H9 (cell line): ENCODE measurements at regions not wholly inside any gene's neighbourhood (a gene's known extent, or its start where the extent isn't known, plus 50 kb on each side); places are given as distances from the start of the nearest gene placed in this dataset.

Experiments
- DNase-seq: peaks from one replicate; pipeline ENCODE4 v3.0.0-alpha.2; 2017
- H2AFZ ChIP-seq: one replicate; pipeline ENCODE4 v1.6.1; 2013; ENCODE audit warnings: mild to moderate bottlenecking, low read length, control low read depth, moderate library complexity
- H2AK5ac ChIP-seq: 2 replicates; pipeline ENCODE4 v1.6.1; 2013; ENCODE audit warnings: low read length, control low read depth, mixed read lengths; ENCODE audit not compliant: insufficient read length
- H2BK120ac ChIP-seq: one replicate; pipeline ENCODE4 v1.6.1; 2013; ENCODE audit warnings: low read depth, mild to moderate bottlenecking, low read length, control low read depth, inconsistent platforms; ENCODE audit not compliant: poor library complexity, severe bottlenecking
- H2BK12ac ChIP-seq: 2 replicates; pipeline ENCODE4 v1.6.1; 2013; ENCODE audit warnings: low read length, control low read depth, mixed read lengths, low read depth; ENCODE audit not compliant: insufficient read length
- H2BK15ac ChIP-seq: 2 replicates; pipeline ENCODE4 v1.6.1; 2013; ENCODE audit warnings: low read depth, low read length, control low read depth
- H2BK20ac ChIP-seq: one replicate; pipeline ENCODE4 v1.6.1; 2013; ENCODE audit warnings: low read depth, mild to moderate bottlenecking, low read length, control low read depth, inconsistent platforms; ENCODE audit not compliant: poor library complexity, severe bottlenecking
- H2BK5ac ChIP-seq: 2 replicates; pipeline ENCODE4 v1.6.1; 2013; ENCODE audit warnings: low read length, control low read depth, mixed read lengths; ENCODE audit not compliant: insufficient read length
- H3K14ac ChIP-seq: 2 replicates; pipeline ENCODE4 v1.6.1; 2013; ENCODE audit warnings: low read length, control low read depth; ENCODE audit not compliant: insufficient read depth
- H3K18ac ChIP-seq: 2 replicates; pipeline ENCODE4 v1.6.1; 2013; ENCODE audit warnings: low read depth, mild to moderate bottlenecking, mixed read lengths, low read length, control low read depth; ENCODE audit not compliant: insufficient read length
- H3K23ac ChIP-seq: 2 replicates; pipeline ENCODE4 v1.6.1; 2013; ENCODE audit warnings: low read length, control low read depth, mixed read lengths, low read depth; ENCODE audit not compliant: insufficient read length
- H3K23me2 ChIP-seq: 2 replicates; pipeline ENCODE4 v1.6.1; 2013; ENCODE audit warnings: low read depth, mild to moderate bottlenecking, mixed read lengths, low read length, control low read depth; ENCODE audit not compliant: insufficient read length, poor library complexity, severe bottlenecking
- H3K27ac ChIP-seq: 2 replicates; pipeline ENCODE4 v1.5.1; 2013; ENCODE audit warnings: low read length, control low read depth, mixed read lengths, low read depth; ENCODE audit not compliant: insufficient read length
- H3K27me3 ChIP-seq: 2 replicates; pipeline ENCODE4 v1.6.1; 2013; ENCODE audit warnings: low read length, control low read depth, inconsistent platforms; ENCODE audit not compliant: insufficient read depth
- H3K4ac ChIP-seq: 2 replicates; pipeline ENCODE4 v1.6.1; 2013; ENCODE audit warnings: low read depth, mild to moderate bottlenecking, control low read depth, inconsistent platforms, low read length, moderate library complexity
- H3K4me1 ChIP-seq: 2 replicates; pipeline ENCODE4 v1.6.1; 2013; ENCODE audit warnings: low read length, control low read depth, inconsistent platforms; ENCODE audit not compliant: insufficient read depth
- H3K4me2 ChIP-seq: 2 replicates; pipeline ENCODE4 v1.6.1; 2013; ENCODE audit warnings: low read length, control low read depth, mixed read lengths; ENCODE audit not compliant: insufficient read length, insufficient read depth
- H3K56ac ChIP-seq: 2 replicates; pipeline ENCODE4 v1.6.1; 2013; ENCODE audit warnings: low read depth, mild to moderate bottlenecking, mixed read lengths, low read length, control low read depth; ENCODE audit not compliant: insufficient read length
- H3K79me1 ChIP-seq: 2 replicates; pipeline ENCODE4 v1.6.1; 2013; ENCODE audit warnings: low read depth, mild to moderate bottlenecking, moderate library complexity, low read length, control low read depth, inconsistent platforms; ENCODE audit not compliant: insufficient read depth, poor library complexity, severe bottlenecking
- H3K79me2 ChIP-seq: 2 replicates; pipeline ENCODE4 v1.6.1; 2013; ENCODE audit warnings: low read length, control low read depth, inconsistent platforms; ENCODE audit not compliant: insufficient read depth
- H3K9ac ChIP-seq: 2 replicates; pipeline ENCODE4 v1.6.1; 2013; ENCODE audit warnings: low read length, control low read depth, mixed read lengths; ENCODE audit not compliant: insufficient read length; ENCODE audit errors: extremely low read depth
- H3K9me3 ChIP-seq: one replicate; pipeline ENCODE4 v1.6.1; 2013; ENCODE audit warnings: low read depth, low read length, inconsistent platforms; ENCODE audit not compliant: control insufficient read depth
- H3T11ph ChIP-seq: one replicate; pipeline ENCODE4 v1.6.1; 2013; ENCODE audit warnings: mild to moderate bottlenecking, low read length, control low read depth, inconsistent platforms
- H4K20me1 ChIP-seq: one replicate; pipeline ENCODE4 v1.6.1; 2013; ENCODE audit not compliant: control insufficient read depth, insufficient read length, insufficient read depth
- H4K5ac ChIP-seq: 2 replicates; pipeline ENCODE4 v1.6.1; 2013; ENCODE audit warnings: low read depth, mild to moderate bottlenecking, mixed read lengths, low read length, control low read depth; ENCODE audit not compliant: insufficient read length
- H4K8ac ChIP-seq: replicated peaks from 2 replicates; pipeline ENCODE4 v1.6.1; 2013; ENCODE audit warnings: low read length, control low read depth, mixed read lengths, low read depth; ENCODE audit not compliant: insufficient read length
- H4K91ac ChIP-seq: 2 replicates; pipeline ENCODE4 v1.6.1; 2013; ENCODE audit warnings: low read depth, mild to moderate bottlenecking, moderate library complexity, mixed read lengths, low read length, control low read depth; ENCODE audit not compliant: insufficient read length
- H3K27ac Mint-ChIP-seq, 3 experiments: 2 replicates in 2 of 3; 3 replicates in 1 of 3; pipeline ENCODE4 v1.8.0; 2020 to 2021; ENCODE audit warnings: mixed read lengths in 3 of 3, mild to moderate bottlenecking in 1 of 3, moderate library complexity in 1 of 3
- H3K27me3 Mint-ChIP-seq: 2 replicates; pipeline ENCODE4 v1.8.0; 2021; ENCODE audit warnings: low read depth, mild to moderate bottlenecking, moderate library complexity, mixed read lengths
- H3K36me3 Mint-ChIP-seq, 3 experiments: 2 replicates in 2 of 3; 3 replicates in 1 of 3; pipeline ENCODE4 v1.8.0; 2020 to 2021; ENCODE audit warnings: low read depth in 3 of 3, mixed read lengths in 3 of 3; ENCODE audit not compliant: insufficient read depth in 1 of 3
- H3K4me1 Mint-ChIP-seq, 2 experiments: 2 replicates each; pipeline ENCODE4 v1.8.0; 2020; ENCODE audit warnings: mixed read lengths in 2 of 2
- H3K4me3 Mint-ChIP-seq, 2 experiments: 2 replicates in 1 of 2; 3 replicates in 1 of 2; pipeline ENCODE4 v1.8.0; 2020 to 2021; ENCODE audit warnings: mild to moderate bottlenecking in 2 of 2, mixed read lengths in 2 of 2, moderate library complexity in 1 of 2
- H3K9me3 Mint-ChIP-seq, 2 experiments: 2 replicates in 1 of 2; 3 replicates in 1 of 2; pipeline ENCODE4 v1.8.0; 2020; ENCODE audit warnings: mild to moderate bottlenecking in 2 of 2, mixed read lengths in 2 of 2, moderate library complexity in 1 of 2
- WGBS: extraction: QIAGEN DNeasy Blood & Tissue Kit; methylation state at CpG from one replicate; pipeline ENCODE4 v1.1.7; 2013; ENCODE audit warnings: missing lambda C conversion rate, low lambda C conversion rate, mixed read lengths; ENCODE audit not compliant: insufficient read length; ENCODE audit errors: extremely low coverage; 5-methylcytosine and 5-hydroxymethylcytosine counted together
- TF ChIP-seq, protein P1 (sequence below): fragments of 200-600 bp; sonication (generic); conservative IDR thresholded peaks from 3 replicates; pipeline ENCODE4 v1.8.0; 2021; ENCODE audit warnings: antibody characterized with exemption, mild to moderate bottlenecking

DNA sequence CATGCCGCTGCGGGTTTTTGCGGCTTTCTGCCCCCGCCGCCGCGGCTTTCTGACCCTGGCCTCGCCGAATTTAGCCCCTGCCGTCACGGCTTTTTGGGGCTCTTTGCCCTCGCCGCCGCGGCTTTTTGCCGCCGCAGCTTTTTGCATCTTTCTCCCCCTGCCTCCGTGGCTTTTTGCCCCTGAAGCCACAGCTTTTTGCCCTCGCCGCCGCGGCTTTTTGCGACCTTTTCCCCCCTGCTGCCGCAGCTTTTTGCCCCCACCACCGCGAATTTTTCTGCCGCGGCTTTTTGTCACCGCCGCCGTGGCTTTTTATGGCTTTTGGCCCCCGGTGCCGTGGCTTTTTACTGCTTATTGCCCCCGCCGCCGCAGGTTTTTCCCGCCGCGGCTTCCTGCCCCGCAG is 636.5 kb downstream of the ZNF716 start:
- no peak overlapping the region for H3K4me3 Mint-ChIP-seq
- peaks cover 30% of the 10 kb centered on the region for H3K9me3 ChIP-seq
- H2BK15ac ChIP-seq: no peak overlapping the region
- H3K23ac ChIP-seq: no peak overlapping the region
- H3K23me2 ChIP-seq: no peaks in the 10 kb centered on the region
- H3K4me1 ChIP-seq: no peaks in the 10 kb centered on the region
- H3K18ac ChIP-seq: no peak overlapping the region
- no peak overlapping the region for H4K5ac ChIP-seq
- WGBS: no CpG with 5 or more reads among the region's 40 CpGs
- H2BK120ac ChIP-seq: no peak overlapping the region
- H3K79me1 ChIP-seq: no peaks in the 10 kb centered on the region
- TF ChIP-seq, protein P1, sequence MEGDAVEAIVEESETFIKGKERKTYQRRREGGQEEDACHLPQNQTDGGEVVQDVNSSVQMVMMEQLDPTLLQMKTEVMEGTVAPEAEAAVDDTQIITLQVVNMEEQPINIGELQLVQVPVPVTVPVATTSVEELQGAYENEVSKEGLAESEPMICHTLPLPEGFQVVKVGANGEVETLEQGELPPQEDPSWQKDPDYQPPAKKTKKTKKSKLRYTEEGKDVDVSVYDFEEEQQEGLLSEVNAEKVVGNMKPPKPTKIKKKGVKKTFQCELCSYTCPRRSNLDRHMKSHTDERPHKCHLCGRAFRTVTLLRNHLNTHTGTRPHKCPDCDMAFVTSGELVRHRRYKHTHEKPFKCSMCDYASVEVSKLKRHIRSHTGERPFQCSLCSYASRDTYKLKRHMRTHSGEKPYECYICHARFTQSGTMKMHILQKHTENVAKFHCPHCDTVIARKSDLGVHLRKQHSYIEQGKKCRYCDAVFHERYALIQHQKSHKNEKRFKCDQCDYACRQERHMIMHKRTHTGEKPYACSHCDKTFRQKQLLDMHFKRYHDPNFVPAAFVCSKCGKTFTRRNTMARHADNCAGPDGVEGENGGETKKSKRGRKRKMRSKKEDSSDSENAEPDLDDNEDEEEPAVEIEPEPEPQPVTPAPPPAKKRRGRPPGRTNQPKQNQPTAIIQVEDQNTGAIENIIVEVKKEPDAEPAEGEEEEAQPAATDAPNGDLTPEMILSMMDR: no peak
- no peaks in the 10 kb centered on the region for H3K79me2 ChIP-seq
- H3K9ac ChIP-seq: no peak overlapping the region
- no peak overlapping the region for H3K14ac ChIP-seq
- no peak overlapping the region for H2BK12ac ChIP-seq
- H4K91ac ChIP-seq: no peak overlapping the region
- H3K4ac ChIP-seq: no peak overlapping the region
- no peak overlapping the region for H2AK5ac ChIP-seq
- H2AFZ ChIP-seq: no peak overlapping the region
- H4K8ac ChIP-seq: no peak overlapping the region
- H3K36me3 Mint-ChIP-seq: peaks cover 6 to 17% (median 7%) of the 10 kb centered on the region in 3 experiments
- H3K27me3 Mint-ChIP-seq: peaks cover 5% of the 10 kb centered on the region
- H3K27me3 ChIP-seq: no peaks in the 10 kb centered on the region
- H3K4me1 Mint-ChIP-seq: no peaks in the 10 kb centered on the region
- no peak for DNase-seq
- no peak overlapping the region for H3K27ac Mint-ChIP-seq
- no peak overlapping the region for H3K4me2 ChIP-seq
- peaks cover 71 to 78% of the 10 kb centered on the region in 2 experiments for H3K9me3 Mint-ChIP-seq
- no peak overlapping the region for H2BK20ac ChIP-seq
- no peak overlapping the region for H3K27ac ChIP-seq
- H2BK5ac ChIP-seq: no peak overlapping the region
- H4K20me1 ChIP-seq: no peaks in the 10 kb centered on the region
- H3T11ph ChIP-seq: no peak overlapping the region
- no peak overlapping the region for H3K56ac ChIP-seq
